GM12874 (cell line): ENCODE measurements at regions not wholly inside any gene's neighbourhood (a gene's known extent, or its start where the extent isn't known, plus 50 kb on each side); places are given as distances from the start of the nearest gene placed in this dataset.

Experiments
- TF ChIP-seq, protein P1 (sequence below): IDR thresholded peaks from 2 replicates; pipeline ENCODE4 v1.5.1; 2011; ENCODE audit warnings: low read depth, mild to moderate bottlenecking, control low read depth, low read length, moderate library complexity; ENCODE audit not compliant: insufficient read depth

DNA sequence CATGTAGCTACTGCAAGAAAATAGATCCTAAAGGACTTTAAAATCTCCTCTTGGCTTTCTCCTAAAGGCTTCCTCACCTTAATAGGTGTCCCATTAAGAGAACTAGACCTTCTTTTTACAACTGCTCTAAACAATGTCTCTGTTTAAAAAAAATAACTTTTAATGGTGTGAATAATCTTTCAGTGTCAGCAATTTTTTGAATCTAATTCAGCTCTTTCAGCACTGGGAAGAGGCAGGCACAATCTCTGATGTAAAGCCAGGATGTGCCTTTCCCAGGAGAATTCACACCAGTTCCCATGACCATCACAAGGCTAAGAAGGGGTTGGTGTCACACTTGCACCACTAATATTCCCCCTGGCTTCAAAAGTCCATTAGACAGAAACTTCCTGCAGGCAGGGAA is 254.6 kb downstream of the XPNPEP1 start:
- TF ChIP-seq, protein P1, sequence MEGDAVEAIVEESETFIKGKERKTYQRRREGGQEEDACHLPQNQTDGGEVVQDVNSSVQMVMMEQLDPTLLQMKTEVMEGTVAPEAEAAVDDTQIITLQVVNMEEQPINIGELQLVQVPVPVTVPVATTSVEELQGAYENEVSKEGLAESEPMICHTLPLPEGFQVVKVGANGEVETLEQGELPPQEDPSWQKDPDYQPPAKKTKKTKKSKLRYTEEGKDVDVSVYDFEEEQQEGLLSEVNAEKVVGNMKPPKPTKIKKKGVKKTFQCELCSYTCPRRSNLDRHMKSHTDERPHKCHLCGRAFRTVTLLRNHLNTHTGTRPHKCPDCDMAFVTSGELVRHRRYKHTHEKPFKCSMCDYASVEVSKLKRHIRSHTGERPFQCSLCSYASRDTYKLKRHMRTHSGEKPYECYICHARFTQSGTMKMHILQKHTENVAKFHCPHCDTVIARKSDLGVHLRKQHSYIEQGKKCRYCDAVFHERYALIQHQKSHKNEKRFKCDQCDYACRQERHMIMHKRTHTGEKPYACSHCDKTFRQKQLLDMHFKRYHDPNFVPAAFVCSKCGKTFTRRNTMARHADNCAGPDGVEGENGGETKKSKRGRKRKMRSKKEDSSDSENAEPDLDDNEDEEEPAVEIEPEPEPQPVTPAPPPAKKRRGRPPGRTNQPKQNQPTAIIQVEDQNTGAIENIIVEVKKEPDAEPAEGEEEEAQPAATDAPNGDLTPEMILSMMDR = no peak

DNA sequence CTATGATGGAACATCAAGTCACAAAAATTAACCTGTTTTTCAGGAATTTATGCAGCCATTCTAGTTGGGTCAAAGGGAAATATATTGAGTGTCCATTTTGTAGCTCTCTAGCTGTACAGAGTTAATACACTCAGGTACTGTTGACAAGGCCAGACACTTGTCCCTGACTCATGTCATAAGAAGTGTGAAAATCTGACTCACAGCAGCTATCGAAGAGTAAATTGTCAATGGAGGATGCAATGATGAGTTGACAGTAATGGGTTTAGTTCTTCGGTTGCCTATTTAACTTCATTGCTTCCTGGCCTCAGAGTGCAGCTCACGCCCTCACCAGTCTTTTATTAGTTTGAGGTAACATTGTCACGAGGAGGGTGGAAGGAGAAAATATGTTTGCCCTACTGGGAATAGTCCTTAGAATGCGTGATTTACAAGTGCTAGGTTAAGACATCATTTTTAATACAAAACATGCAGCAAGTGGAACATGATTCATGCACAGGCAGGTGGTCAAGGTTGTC is 255.1 kb downstream of the XPNPEP1 start:
- TF ChIP-seq, protein P1 = no peak

DNA sequence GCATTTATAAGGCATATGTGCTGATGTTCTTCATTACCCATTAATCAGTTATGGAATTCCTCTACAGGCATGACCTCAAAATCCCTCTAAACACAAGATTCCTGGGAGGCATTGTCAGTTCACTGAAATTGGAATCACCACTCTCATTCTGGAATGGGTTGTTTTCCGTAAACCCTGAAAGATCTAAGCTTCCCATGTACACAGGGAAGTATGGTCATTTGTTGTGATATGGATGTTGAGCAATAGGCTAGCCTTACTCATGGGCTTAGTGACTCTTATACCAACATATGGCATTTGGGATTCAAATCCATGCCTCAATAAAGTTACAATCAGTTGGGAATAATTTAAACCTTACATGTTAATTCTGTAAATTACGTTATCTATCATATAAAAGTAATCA is 258.0 kb downstream of the XPNPEP1 start:
- TF ChIP-seq, protein P1 = no peak

DNA sequence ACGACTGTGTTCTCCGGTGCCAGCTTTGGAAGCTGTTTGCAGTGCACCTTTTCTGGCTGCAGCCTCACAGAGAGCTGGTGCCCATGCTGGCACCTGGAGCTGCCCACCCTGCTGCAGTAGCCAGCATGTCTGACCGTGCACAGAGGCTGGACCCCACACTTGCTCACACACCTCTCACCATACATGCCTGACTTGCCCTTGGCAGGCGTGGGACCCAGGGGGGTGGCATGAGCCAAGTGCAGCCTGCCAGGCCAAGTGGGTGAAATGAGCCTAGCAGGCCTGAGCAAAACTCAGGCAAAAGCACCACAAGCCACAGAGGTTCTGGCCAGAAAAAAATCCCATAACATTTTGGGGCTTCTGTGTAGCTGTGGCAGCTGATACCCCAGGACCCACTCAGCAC is 258.8 kb downstream of the XPNPEP1 start:
- TF ChIP-seq, protein P1 = no peak

DNA sequence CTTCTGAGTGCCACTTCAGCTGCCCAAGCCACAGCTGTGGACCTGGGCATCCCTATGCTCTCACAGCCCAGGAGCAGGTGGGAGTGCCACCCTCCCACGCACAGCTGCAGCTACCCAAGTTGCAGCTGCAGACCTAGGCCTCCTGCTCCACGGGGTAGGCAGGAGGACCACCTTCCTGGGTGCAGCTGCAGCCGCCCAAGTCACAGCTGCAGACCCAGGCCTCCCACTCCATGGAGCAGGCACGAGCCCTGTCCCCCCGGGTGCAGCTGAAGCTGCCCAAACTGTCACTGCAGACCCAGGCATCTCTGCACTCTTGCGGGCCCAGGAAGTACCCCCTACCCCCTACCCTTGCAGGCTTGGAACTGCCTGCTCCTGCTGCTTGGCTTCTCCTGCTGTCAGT is 260.2 kb downstream of the XPNPEP1 start:
- TF ChIP-seq, protein P1 = no peak

DNA sequence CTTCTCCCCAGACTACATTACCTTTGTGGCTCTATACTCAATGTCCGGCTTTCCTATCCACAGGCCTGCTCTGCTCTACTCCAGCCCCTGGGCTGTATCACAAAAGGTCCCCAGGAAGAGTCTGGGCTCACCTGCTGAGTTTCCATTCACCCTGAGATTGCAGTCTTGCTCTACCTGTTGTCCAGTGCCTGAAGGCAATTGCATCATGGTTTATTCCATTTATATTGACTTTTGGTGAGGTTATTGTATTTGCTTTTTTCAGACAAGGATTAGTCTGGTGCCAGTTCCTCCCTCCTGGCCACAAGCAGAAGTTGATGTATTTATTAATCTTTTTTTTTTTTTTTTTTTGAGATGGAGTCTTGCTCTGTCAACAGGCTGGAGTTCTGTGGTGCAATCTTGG is 273.1 kb downstream of the XPNPEP1 start:
- TF ChIP-seq, protein P1 = no peak

DNA sequence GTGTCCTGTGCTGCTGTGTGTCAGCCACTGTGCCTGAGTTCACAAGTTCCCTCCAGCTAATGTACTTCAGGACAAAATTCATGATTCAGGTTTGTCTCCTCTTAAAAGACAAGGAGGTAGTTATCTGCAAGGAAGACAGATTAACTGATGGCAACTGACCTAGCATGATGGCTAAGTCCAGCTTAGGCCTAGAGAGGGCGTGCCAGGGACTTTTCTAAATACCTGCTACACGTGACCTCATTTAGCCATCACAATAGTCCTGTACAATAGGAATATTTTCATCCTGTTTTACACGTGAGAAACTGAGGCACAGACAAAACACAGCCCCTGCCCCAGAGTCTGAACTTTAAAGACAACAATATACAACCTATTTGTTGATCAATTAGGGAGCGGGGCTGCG is 275.7 kb downstream of the XPNPEP1 start:
- TF ChIP-seq, protein P1 = no peak
